HG03196 (cell line): ENCODE measurements at regions not wholly inside any gene's neighbourhood (a gene's known extent, or its start where the extent isn't known, plus 50 kb on each side); places are given as distances from the start of the nearest gene placed in this dataset.

ENCODE experiments used
- ATAC-seq: cut with Tn5 transposase; IDR thresholded peaks from one replicate; pipeline ENCODE4 v1.9.1; 2021; ENCODE audit not compliant: unreplicated experiment

DNA sequence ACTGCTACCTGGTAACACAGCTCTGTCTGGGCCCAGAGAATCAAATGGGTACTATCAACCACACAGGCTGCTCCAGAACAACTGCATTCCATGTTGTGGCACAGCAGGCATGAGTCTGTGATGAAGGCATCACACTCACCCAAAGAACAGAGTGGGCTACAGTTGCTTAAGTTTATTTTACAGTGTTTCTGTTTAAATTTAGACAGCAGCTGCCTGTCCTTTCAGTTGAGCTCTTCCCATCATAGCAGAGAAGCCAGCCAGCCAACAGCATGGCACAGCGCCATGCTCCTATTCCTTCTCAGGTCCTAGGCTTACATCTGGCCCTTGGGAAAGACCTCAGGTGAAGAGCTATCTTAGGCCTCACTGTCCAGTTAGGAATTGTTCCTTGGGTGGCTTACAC is 147.0 kb upstream of the FRMD6 start:
- no peak for ATAC-seq

DNA sequence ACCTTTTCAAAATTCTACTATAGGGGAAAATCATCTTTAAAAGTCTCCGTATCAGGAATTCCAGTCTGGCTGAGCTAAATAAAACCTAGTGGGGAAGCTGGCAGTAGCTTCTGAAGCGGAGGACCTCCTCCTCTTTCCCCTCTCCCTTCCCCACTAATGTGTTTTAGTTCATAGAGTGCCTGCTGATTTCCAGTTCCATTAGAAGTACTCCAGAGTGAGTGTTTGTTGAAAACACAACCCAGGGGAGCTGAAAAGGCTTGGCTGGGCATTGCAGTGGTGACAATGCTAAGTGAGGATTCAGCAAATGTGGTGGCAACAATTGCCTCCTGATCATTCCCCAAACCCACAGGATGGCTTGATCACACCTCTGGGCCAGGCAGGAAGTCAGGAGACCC is 144.2 kb upstream of the FRMD6 start:
- ATAC-seq: no peak

DNA sequence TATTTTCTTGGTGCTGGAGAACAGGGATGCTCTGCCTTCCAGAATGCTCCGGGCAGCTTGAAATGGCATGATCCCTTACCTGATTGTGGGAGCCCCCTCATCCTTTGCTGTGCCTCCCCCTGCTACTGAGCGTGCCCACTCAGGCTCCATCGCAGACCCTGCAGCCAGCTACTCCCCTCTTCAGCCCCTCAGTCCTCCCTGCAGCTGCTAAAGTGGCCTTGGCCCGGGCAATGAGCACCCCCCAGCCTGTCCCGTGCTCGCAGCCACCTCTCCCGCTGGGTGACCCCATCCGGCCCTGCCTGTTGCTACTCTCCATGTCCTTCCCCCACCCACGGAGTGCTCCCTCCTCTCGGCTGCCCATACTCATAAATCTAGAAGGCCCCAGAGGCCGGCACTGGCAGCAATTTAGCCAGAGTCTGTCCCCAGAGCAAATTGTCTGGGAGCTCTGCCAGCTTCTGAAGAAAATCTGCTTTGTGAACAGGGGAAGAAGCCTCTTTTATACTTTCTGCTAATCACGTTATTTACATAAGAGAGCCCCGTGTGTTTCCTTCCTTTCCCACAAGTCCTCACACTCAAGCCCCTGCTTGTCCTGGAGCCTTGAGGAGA is 143.7 kb upstream of the FRMD6 start:
- ATAC-seq: no peak

DNA sequence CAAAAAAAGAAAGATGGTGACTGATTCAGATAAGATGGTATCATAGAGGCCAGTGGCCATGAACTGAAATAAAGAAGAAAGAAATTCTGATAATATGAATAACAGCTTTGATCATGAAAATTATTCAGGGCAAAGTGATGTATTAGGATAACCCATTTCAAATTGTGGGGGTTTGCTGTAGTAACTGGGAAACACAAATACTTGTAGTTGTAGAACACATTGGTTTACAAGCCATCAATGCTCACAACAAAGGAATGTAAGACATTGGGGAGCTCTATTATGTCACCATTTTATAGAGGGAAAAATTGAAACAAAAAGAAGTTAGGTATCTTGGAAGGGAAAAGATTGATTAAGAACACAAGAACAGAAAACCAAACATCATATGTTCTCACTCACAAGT is 140.4 kb upstream of the FRMD6 start:
- ATAC-seq: no peak

DNA sequence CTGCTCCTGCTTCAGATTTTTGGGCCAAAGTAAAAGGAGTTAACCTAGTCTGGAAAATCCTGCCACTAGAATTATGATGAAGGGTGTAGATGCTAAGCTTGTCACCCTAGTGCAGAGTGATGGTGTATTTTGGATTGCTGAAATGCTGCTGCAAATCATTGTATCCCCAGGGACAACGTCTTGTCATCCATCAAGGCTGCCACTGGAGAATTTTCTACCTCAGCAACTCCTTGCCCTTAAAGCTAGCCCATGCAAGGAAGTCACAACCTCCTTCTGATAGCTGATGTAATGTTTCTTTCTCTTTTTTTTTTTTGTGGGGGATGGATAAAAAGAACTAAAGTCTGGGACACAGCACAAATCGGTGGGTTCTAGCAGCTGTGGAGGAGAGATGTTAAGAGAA is 139.4 kb upstream of the FRMD6 start:
- ATAC-seq: no peak

DNA sequence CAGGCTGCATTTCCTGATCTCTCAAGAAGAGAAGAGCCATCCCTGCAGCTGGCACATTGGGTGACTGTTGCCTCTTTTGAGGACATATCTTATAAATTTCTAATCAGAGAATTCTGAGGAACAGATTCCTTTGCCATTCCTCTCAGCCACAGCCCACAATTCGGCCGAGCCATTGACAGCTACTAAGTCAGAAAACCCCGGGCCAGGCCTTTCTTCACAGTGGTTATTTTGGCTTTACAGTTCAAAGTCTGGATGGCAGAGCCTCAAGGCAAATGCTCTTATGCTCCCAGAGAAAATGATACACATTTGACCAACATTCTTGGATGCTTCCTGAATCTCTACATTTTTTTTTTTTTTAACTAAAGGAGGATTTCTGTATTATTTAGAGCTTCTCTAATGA is 138.4 kb upstream of the FRMD6 start:
- no peak for ATAC-seq

DNA sequence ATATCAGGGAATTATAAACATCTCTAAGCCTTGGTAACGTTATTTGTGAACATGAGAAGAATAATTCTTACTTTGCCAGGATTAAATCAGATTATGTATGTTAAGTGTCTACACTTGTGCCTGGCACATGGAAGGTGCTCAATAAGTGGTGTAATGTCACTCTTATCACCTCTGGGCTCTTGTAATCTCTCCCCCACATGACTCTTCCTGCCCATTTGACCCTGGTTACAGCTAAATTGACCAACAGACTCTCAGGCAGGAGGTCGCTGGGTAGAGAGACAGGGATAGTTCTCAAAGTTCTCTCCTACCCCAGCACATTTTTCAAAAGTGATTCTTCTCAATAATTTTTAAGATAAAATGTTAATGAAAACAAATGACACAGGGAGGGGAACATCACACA is 137.8 kb upstream of the FRMD6 start:
- no peak for ATAC-seq

DNA sequence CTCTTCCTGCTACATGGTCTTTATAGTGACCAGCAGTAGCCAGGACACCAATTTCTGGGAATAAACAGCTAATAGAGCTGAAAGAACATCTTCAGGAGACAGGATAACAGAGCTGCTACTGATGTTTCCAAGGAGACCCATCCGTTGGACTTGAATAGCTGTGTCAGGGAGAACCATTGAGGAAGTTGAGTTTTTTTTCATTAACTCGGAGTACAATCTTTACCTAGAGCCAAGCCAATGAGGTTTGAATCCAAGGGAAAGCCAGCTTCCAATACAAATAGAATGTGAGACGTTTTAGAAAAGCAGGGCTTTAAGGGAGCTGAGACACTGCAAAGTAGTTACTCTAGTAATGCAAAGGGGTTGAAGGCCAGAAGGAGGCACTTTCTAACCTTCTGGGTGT is 136.1 kb upstream of the FRMD6 start:
- no peak for ATAC-seq

DNA sequence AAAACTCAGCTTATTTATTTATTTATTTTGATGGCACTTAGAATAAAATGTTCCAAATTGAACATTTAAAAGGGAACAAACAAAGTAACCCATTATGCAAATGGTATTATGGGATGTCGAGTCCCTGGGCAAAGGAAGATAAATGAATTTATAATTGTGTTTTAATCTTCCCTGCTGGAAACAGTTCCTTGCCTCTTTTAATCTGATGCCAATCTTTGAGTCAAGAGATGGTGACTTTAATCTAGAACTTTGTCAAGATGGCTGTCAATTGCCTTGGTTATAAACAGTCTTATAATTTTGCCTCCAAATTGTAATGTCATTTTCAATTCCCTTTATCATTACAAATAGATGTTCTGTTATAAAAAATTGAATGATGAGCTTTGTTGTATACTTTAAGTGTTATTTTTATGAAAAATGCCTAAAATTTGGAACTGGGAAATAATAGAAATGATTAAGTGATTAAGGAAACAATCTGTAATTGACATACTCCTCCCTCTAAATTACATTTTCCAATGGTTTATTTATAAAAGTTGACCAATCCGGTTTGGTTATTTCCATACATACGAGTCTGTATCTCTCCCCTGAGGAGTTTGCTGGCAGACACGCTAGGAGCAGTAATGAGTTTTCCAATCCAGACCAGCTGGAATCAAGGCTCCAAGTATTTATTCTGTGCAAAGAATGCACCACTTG is 134.9 kb upstream of the FRMD6 start:
- no peak for ATAC-seq

DNA sequence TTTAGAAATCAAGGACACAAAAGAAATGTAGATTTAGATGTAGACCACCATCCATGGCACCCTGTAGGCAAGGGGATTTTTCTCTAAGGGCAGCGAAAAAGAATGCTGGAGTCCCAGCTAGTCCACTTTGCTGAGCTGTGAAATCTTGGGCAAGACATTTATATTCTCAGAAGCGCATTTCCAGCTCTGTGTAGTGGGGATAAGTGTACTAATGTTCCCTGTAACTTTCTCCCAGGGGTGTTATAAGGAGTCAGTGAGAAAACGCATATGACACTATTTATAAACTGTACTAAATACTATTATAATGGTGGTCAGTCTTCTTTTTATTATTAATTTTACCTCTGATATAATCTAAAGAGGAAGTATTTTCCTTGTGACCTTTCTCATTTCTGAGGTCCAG is 133.4 kb upstream of the FRMD6 start:
- no peak for ATAC-seq

DNA sequence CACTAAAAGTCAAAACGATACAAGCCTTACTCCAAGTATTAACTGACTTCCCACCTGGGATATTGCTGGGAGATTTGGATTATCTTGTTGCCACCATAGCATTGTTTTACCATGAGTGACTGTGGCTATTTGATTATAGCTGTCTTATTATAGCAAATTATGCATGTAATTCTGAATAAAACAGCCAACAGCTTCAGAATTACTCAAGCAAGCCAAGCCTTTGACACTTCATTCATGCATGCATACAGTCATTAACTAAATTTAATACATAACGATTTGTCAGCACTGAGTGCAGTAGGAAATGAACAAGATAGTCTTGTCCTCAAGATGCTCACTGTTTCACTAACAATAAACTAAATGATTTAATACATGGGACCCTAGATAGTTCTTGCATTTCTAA is 133.0 kb upstream of the FRMD6 start:
- ATAC-seq: no peak

DNA sequence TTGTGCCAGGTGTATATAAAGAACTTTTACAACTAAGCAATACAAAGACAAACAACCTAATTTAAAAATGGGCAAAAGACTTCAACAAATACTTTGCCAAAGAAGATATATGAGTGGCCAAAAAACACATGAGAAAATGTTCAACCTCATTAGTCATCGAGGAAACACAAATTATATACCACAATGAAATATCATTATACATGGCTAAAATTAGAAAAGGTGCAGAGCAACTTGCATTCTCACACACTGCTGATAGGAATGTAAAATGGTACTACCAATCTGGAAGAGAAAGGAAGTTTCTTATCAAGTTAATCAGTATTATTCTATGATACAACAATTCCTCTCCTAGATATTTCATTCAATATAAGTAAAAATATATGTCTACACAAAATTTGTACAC is 131.6 kb upstream of the FRMD6 start:
- ATAC-seq: no peak

DNA sequence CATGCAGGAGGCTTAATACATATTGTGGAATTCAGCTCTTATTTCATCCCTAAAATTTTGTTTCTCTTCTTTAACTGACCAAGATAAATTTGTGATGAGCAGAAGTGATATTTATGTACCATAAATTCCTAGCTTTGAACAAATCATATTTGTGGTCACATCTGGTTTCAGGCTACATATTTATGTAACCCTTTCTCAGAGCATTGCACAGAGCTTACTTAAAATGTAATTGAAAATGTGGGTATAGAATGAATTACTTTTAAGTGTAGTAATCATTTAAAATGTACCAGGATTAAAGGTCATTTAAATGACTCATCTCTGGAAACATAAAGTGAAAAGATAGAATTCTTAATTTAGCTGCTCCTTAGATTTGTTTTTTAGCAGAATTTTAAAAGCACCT is 129.9 kb upstream of the FRMD6 start:
- no peak for ATAC-seq

DNA sequence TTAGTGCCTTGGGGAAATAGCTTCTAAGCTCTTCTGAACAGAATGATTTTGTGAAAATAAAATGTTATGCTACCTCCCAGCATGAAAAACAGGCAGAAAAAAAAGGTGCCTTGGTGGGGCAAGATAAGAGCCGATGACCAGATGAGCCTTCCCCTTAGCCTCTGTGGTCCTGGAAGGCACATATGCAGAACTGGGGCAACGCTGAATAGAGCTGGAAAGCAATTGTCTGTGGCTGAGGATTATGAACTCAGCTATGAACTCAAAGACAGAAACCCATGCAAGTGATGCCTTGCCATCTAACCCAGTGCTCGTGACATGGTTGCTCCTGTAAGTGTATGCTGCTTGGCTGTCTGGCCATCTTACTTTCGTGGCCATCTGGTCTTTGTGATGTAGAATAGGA is 128.5 kb upstream of the FRMD6 start:
- ATAC-seq: no peak

DNA sequence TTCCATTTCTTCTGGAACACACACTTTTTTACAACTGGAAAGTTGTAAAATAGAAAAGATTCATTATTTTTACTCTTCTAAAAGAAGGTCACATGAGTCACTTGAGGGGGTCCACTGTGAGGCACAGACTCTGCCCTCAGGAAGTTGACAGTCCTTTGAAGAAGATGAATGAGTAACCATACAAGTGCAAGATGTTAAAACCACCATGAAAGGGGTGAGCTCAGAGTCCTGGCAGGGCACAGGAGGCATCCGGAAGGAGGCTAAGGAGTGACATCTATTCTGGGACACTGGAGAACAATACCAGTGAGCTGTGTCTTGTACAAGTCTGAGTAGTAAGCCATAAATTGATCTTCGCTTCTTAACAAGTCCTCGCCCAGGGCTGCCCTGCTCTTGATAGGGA is 126.0 kb upstream of the FRMD6 start:
- ATAC-seq: no peak

DNA sequence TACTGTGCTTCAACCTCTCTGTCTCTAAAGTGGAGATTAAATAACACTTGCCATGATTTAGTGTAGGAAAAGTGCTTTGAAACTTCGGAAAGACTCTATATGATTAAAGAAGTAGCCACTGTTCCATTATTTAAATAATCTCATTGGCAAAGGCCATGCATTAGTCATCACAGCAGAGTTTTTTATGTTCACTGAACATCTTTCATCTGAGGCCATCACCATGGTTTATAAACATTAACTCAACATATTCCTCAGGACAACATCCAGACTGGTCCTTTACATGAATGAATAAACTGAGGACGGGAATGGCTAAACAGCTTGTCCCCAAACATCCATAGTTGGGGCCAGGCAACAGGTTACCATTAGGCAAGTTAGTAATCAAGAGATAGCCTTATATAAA is 124.6 kb upstream of the FRMD6 start:
- ATAC-seq: no peak

DNA sequence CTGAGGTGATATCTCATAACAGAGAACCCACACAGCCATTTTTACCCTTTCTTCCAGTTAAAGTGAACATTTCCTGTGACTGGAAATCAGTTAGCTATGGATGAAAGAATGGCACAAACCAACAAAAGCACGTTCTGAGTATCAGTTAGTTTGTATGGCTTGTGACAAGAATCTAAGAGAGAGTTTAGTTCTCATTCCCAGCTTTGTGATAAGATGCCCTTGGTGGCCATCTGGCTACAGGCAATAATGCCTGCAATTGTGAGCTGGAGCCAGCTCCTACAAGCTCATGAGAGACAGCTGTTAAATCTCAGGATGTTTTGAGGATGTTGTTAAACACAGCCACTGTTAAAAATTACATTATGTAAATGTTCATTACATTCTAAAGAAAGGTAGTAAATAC is 122.0 kb upstream of the FRMD6 start:
- no peak for ATAC-seq

DNA sequence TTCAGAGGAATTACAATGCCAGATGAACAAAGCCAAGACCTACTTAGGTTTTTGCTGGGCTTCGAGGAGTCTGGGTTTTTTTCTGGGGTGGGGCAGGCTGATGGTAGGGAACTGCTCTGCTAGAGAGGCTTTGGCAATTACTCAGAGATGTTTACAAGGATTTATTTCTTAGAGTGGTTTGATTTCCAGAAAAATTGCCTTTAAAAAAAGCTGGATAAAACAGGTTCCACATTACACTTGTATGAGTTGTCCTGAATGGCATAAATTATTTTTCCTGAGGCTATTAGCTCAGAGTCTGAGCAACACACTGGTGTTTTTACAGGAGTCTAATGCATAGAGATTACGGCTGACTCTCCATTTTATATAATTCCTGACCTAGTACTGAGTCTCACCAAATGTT is 118.5 kb upstream of the FRMD6 start:
- no peak for ATAC-seq

DNA sequence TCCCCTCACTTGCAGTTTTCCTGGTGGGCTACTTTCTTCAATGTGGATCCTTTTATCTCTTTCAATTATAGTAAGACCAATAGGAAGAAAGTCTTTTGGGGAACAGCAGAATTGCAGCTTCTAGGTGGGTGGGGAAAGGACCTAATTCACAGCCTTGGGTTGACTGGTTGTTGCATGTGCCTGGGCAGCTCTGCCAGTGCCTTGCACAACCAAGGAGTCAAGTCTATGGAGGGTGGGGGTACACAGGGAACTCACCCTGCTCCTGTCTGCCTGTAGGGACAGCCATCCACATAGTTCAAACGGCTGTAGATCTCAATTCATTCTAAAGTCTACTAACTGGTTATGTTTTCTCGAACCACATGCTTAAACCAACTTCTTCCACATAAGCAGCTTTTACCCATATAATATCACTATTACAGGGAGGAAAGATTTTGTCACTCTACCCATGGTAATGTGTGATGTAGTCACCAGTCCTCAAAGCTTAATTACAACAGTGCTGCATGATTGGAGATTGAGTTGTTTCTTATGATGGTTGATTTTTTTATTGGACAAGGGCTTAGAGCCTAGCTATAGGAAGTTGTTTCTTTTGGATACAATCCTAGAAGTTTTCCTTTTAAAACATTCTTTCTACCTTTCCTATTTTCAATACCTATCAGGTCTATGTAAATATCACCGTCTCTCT is 117.7 kb upstream of the FRMD6 start:
- ATAC-seq: no peak

DNA sequence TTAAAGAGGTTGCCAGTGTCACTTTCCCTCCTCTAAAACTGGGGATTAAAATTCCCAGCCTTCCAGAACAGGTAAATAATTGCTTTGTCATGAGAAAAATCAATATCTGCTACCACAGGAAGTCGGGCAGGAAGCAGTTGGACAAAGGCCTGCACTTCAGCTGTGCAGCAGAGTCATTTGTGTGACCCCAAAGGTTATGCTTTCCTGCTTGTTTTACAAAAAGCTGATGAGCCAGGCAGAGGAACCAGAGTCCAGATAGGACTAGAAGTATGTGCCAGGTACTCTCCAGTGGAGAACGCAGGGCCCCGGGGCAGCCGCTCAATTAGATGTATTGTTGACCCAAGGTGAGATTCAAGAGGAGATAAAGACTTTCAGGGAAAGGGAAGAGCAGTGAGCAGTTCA is 117.1 kb upstream of the FRMD6 start:
- no peak for ATAC-seq

DNA sequence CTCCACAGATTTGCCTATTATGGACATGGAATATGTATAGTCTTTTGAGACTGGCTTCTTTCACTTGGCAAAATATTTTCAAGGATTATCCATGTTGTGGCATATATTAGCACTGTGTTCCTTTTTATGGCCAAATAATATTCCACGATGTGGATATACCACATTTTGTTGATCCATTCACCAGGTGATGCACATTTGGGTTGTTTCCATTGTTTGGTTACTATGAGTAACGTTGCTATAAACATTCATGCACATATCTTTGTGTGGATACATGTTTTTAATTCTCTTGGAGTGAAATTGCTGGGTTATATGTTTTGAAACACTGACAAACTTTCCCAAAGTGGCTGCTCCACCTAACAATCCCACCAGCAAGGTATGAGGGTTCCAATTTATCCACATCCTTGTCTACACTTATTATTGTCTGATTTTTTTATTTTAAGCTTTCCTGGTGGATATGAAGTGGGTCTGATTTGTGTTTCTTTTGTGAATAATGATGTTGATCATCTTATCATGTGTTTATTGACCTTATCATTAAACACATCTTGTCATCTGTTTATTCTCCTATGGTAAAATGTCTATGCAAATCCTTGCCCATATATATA is 116.2 kb upstream of the FRMD6 start:
- ATAC-seq: no peak

DNA sequence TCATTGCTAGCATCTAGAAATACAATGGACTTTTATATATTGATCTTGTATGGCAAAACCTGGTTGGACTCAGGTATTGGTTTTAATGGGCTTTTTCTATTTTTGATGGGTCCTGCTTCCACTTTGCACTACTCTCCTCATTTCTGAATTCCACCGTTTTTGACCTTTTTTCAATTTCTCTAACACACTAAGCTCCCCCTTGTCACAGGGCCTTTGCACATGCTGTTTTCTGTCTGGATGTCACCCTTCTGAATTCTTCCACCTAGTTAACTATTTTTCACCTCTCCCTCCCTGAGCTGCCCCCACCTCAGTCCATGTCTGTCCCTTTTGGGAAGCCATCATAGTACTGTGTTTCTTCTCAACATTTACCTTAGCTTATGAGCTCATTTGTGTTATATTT is 112.7 kb upstream of the FRMD6 start:
- no peak for ATAC-seq
